K562 (cell line): ENCODE measurements at regions not wholly inside any gene's neighbourhood (a gene's known extent, or its start where the extent isn't known, plus 50 kb on each side); places are given as distances from the start of the nearest gene placed in this dataset.

Source experiments
- ADNP ChIP-seq: fragments of 200-800 bp; sonication (Bioruptor generic); IDR thresholded peaks from 2 replicates; pipeline ENCODE4 v1.6.1; 2016; ENCODE audit warnings: missing genetic modification characterization, missing compliant biosample characterization
- CC2D1A ChIP-seq: fragments of 450-650 bp; IDR thresholded peaks from 2 replicates; pipeline ENCODE4 v1.6.1; 2017; ENCODE audit warnings: mild to moderate bottlenecking
- EP400 ChIP-seq: fragments of 450-650 bp; IDR thresholded peaks from 2 replicates; pipeline ENCODE4 v1.6.1; 2017; ENCODE audit warnings: antibody characterized with exemption, mild to moderate bottlenecking, moderate library complexity
- FOXJ2 ChIP-seq: fragments of 200-800 bp; sonication (Bioruptor generic); IDR thresholded peaks from 2 replicates; pipeline ENCODE4 v1.6.1; 2016; ENCODE audit warnings: missing genetic modification characterization, missing compliant biosample characterization
- FOXM1 ChIP-seq, 2 experiments: fragments of 450-650 bp in 1 of 2; sonication (generic) in 1 of 2; formaldehyde crosslinking in 1 of 2; IDR thresholded peaks; 2 replicates each; pipeline versions ENCODE4 v1.6.1 to v1.9.0; 2017 to 2022; ENCODE audit warnings: low read depth in 2 of 2, mild to moderate bottlenecking in 2 of 2, missing genetic modification reagents in 1 of 2, moderate library complexity in 1 of 2
- HMG20B ChIP-seq: fragments of 250-450 bp; sonication (Bioruptor Pico); IDR thresholded peaks from 2 replicates; pipeline ENCODE4 v1.5.0; 2021; ENCODE audit warnings: mild to moderate bottlenecking
- KLF6 ChIP-seq: fragments of 250-450 bp; sonication (Bioruptor Pico); IDR thresholded peaks from 2 replicates; pipeline ENCODE4 v1.4.0; 2020; ENCODE audit warnings: mild to moderate bottlenecking, moderate library complexity, borderline replicate concordance
- MAZ ChIP-seq, 2 experiments: fragments of 450-650 bp in 1 of 2; sonication (generic) in 1 of 2; formaldehyde crosslinking; IDR thresholded peaks in 1 of 2; conservative IDR thresholded peaks in 1 of 2; 2 replicates each; pipeline versions ENCODE4 v1.4.0 to v1.5.0; 2020; ENCODE audit warnings: mild to moderate bottlenecking in 1 of 2, missing genetic modification reagents in 1 of 2
- MYC ChIP-seq, 2 experiments: fragments of 250-450 bp in 1 of 2; sonication (Bioruptor Pico) in 1 of 2; IDR thresholded peaks; 2 replicates each; pipeline versions ENCODE4 v1.5.1 to v1.6.1; 2012 to 2021; ENCODE audit warnings: low read depth in 2 of 2, borderline replicate concordance in 1 of 2, improper control_type of control experiment in 1 of 2, low read length in 1 of 2, mild to moderate bottlenecking in 1 of 2, moderate library complexity in 1 of 2
- SMAD4 ChIP-seq: fragments of 250-450 bp; sonication (Bioruptor Pico); conservative IDR thresholded peaks from 2 replicates; pipeline ENCODE4 v1.8.0; 2021; ENCODE audit warnings: inconsistent platforms, mild to moderate bottlenecking, moderate library complexity
- SMARCE1 ChIP-seq: fragments of 450-650 bp; IDR thresholded peaks from 2 replicates; pipeline ENCODE4 v1.7.1; 2016; ENCODE audit warnings: mild to moderate bottlenecking
- SP1 ChIP-seq: sonication (generic); formaldehyde crosslinking; IDR thresholded peaks from 2 replicates; pipeline ENCODE4 v1.8.1; 2022; ENCODE audit warnings: mild to moderate bottlenecking, missing genetic modification reagents
- SREBF2 ChIP-seq: sonication (generic); formaldehyde crosslinking; IDR thresholded peaks from 2 replicates; pipeline ENCODE4 v1.4.0; 2020; ENCODE audit warnings: mild to moderate bottlenecking, missing genetic modification reagents
- TAL1 ChIP-seq: fragments of 450-650 bp; IDR thresholded peaks from 2 replicates; pipeline ENCODE4 v1.6.1; 2016; ENCODE audit warnings: mild to moderate bottlenecking
- TCF3 ChIP-seq: sonication (generic); formaldehyde crosslinking; IDR thresholded peaks from 2 replicates; pipeline ENCODE4 v1.4.0; 2020; ENCODE audit warnings: mild to moderate bottlenecking, missing genetic modification reagents
- THRB ChIP-seq: fragments of 450-650 bp; formaldehyde crosslinking; conservative IDR thresholded peaks from 2 replicates; pipeline ENCODE4 v1.4.0; 2022; ENCODE audit warnings: mild to moderate bottlenecking, missing genetic modification characterization
- ZC3H8 ChIP-seq: fragments of 450-650 bp; IDR thresholded peaks from 2 replicates; pipeline ENCODE4 v1.6.1; 2017
- ZNF165 ChIP-seq: fragments of 250-450 bp; sonication (Bioruptor Pico); IDR thresholded peaks from 2 replicates; pipeline ENCODE4 v1.4.0; 2020; ENCODE audit warnings: borderline replicate concordance
- ZNF583 ChIP-seq: fragments of 250-450 bp; sonication (Bioruptor Pico); IDR thresholded peaks from 2 replicates; pipeline ENCODE4 v1.4.0; 2020
- TF ChIP-seq, protein P1 (sequence below): fragments of 150-350 bp; IDR thresholded peaks from 2 replicates; pipeline ENCODE4 v1.6.1; 2014; ENCODE audit warnings: low read depth, mild to moderate bottlenecking, low read length, borderline replicate concordance
- TF ChIP-seq, protein P2 (sequence below): IDR thresholded peaks from 2 replicates; pipeline ENCODE4 v1.6.1; 2011; ENCODE audit not compliant: insufficient read length; ENCODE audit errors: extremely low read depth
- TF ChIP-seq, protein P3 (sequence below): fragments of 450-650 bp; IDR thresholded peaks from 2 replicates; pipeline ENCODE4 v1.6.1; 2016; ENCODE audit warnings: mild to moderate bottlenecking

GRCh38 chr7:10734595-10734994, 239.1 kb upstream of the PHF14 start (continued):
- TF ChIP-seq THRB (CRISPR knock-in tag) (no peak), SMARCE1 (peak; percentile 75), MYC (IDR thresholded peaks at IDR 0.05; ENCODE audit: low read depth, low read length) (no peak), MYC (CRISPR knock-in tag; IDR thresholded peaks at IDR 0.05; ENCODE audit: borderline replicate concordance, low read depth) (no peak), TCF3 (peak; percentile 68), TAL1 (peak; percentile 95), SMAD4 (CRISPR knock-in tag) (0 out of 2 replicates have a peak, but pooled peaks have one; percentile 33), ZC3H8 (no peak), ADNP (tag) (0 out of 2 replicates have a peak, but pooled peaks have one; percentile 20), CC2D1A (peak; percentile 73), EP400 (no peak), SREBF2 (no peak), FOXJ2 (tag) (no peak), HMG20B (CRISPR knock-in tag) (no peak), MAZ (CRISPR knock-in tag; conservative IDR thresholded peaks at IDR 0.05 in 1 of 2, IDR thresholded peaks at IDR 0.05 in 1 of 2) (0 out of 4 replicates have a peak, but pooled peaks of 1 of the 2 experiments have one; percentile 10), KLF6 (CRISPR knock-in tag) (no peak), ZNF165 (CRISPR knock-in tag) (no peak), ZNF583 (CRISPR knock-in tag) (no peak), FOXM1 (IDR thresholded peaks at IDR 0.05; ENCODE audit: low read depth) (peak; percentile 88), FOXM1 (CRISPR knock-in tag; IDR thresholded peaks at IDR 0.05; ENCODE audit: low read depth) (no peak), SP1 (CRISPR knock-in tag) (no peak)
- TF ChIP-seq, protein P1, sequence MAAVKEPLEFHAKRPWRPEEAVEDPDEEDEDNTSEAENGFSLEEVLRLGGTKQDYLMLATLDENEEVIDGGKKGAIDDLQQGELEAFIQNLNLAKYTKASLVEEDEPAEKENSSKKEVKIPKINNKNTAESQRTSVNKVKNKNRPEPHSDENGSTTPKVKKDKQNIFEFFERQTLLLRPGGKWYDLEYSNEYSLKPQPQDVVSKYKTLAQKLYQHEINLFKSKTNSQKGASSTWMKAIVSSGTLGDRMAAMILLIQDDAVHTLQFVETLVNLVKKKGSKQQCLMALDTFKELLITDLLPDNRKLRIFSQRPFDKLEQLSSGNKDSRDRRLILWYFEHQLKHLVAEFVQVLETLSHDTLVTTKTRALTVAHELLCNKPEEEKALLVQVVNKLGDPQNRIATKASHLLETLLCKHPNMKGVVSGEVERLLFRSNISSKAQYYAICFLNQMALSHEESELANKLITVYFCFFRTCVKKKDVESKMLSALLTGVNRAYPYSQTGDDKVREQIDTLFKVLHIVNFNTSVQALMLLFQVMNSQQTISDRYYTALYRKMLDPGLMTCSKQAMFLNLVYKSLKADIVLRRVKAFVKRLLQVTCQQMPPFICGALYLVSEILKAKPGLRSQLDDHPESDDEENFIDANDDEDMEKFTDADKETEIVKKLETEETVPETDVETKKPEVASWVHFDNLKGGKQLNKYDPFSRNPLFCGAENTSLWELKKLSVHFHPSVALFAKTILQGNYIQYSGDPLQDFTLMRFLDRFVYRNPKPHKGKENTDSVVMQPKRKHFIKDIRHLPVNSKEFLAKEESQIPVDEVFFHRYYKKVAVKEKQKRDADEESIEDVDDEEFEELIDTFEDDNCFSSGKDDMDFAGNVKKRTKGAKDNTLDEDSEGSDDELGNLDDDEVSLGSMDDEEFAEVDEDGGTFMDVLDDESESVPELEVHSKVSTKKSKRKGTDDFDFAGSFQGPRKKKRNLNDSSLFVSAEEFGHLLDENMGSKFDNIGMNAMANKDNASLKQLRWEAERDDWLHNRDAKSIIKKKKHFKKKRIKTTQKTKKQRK, result no peak
- TF ChIP-seq, protein P2, sequence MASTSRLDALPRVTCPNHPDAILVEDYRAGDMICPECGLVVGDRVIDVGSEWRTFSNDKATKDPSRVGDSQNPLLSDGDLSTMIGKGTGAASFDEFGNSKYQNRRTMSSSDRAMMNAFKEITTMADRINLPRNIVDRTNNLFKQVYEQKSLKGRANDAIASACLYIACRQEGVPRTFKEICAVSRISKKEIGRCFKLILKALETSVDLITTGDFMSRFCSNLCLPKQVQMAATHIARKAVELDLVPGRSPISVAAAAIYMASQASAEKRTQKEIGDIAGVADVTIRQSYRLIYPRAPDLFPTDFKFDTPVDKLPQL, result no peak
- TF ChIP-seq, protein P3, sequence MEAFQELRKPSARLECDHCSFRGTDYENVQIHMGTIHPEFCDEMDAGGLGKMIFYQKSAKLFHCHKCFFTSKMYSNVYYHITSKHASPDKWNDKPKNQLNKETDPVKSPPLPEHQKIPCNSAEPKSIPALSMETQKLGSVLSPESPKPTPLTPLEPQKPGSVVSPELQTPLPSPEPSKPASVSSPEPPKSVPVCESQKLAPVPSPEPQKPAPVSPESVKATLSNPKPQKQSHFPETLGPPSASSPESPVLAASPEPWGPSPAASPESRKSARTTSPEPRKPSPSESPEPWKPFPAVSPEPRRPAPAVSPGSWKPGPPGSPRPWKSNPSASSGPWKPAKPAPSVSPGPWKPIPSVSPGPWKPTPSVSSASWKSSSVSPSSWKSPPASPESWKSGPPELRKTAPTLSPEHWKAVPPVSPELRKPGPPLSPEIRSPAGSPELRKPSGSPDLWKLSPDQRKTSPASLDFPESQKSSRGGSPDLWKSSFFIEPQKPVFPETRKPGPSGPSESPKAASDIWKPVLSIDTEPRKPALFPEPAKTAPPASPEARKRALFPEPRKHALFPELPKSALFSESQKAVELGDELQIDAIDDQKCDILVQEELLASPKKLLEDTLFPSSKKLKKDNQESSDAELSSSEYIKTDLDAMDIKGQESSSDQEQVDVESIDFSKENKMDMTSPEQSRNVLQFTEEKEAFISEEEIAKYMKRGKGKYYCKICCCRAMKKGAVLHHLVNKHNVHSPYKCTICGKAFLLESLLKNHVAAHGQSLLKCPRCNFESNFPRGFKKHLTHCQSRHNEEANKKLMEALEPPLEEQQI, result 0 out of 2 replicates have a peak, but pooled peaks have one; percentile 33
